HG03521 (cell line): ENCODE measurements at regions not wholly inside any gene's neighbourhood (a gene's known extent, or its start where the extent isn't known, plus 50 kb on each side); places are given as distances from the start of the nearest gene placed in this dataset.
A peak's percentile ranks its signal among the peaks of the same experiment; 100 is the strongest.

Experiments used
- ATAC-seq: cut with Tn5 transposase; IDR thresholded peaks from one replicate; pipeline ENCODE4 v1.9.1; 2021; ENCODE audit warnings: mild to moderate bottlenecking, moderate library complexity; ENCODE audit not compliant: unreplicated experiment

- no peak for ATAC-seq
These were observed 184.2 kb downstream of the NSG2 start for GRCh38 chr5:174229514-174230370.

GRCh38 chr5:174231956-174232487 is 186.5 kb downstream of the NSG2 start:
- no peak for ATAC-seq

GRCh38 chr5:174234388-174234787 is 188.9 kb downstream of the NSG2 start:
- no peak for ATAC-seq

- ATAC-seq, result no peak
These were observed 189.9 kb downstream of the NSG2 start for GRCh38 chr5:174235221-174236011.

GRCh38 chr5:174236070-174236469 is 190.6 kb downstream of the NSG2 start:
- no peak for ATAC-seq

GRCh38 chr5:174239718-174240117 is 194.2 kb downstream of the NSG2 start:
- ATAC-seq, result no peak

- no peak for ATAC-seq
These were observed 197.1 kb downstream of the NSG2 start for GRCh38 chr5:174242573-174242972.

- no peak for ATAC-seq
These were observed 198.4 kb downstream of the NSG2 start for GRCh38 chr5:174243904-174244303.

GRCh38 chr5:174245516-174246075 is 200.1 kb downstream of the NSG2 start:
- ATAC-seq, result no peak

GRCh38 chr5:174246743-174247142 is 201.2 kb downstream of the NSG2 start:
- no peak for ATAC-seq

GRCh38 chr5:174247301-174247700 is 201.8 kb downstream of the NSG2 start:
- ATAC-seq, result no peak

- ATAC-seq, result no peak
These were observed 205.9 kb downstream of the NSG2 start for GRCh38 chr5:174251305-174252000.

GRCh38 chr5:174252121-174252520 is 206.6 kb downstream of the NSG2 start:
- ATAC-seq, result no peak

- no peak for ATAC-seq
These were observed 214.4 kb downstream of the NSG2 start for GRCh38 chr5:174259696-174260420.

- ATAC-seq, result no peak
These were observed 225.8 kb downstream of the NSG2 start for GRCh38 chr5:174271316-174271715.

GRCh38 chr5:174272671-174273070 is 227.2 kb downstream of the NSG2 start:
- peak; percentile 9 for ATAC-seq

GRCh38 chr5:174273325-174273724 is 227.8 kb downstream of the NSG2 start:
- peak; percentile 89 for ATAC-seq

- ATAC-seq, result no peak
These were observed 230.5 kb downstream of the NSG2 start for GRCh38 chr5:174275959-174276358.

GRCh38 chr5:174281089-174281760 is 235.7 kb downstream of the NSG2 start:
- no peak for ATAC-seq

GRCh38 chr5:174281855-174282254 is 236.3 kb downstream of the NSG2 start:
- ATAC-seq, result no peak
